GM18951 (cell line): ENCODE measurements at regions not wholly inside any gene's neighbourhood (a gene's known extent, or its start where the extent isn't known, plus 50 kb on each side); places are given as distances from the start of the nearest gene placed in this dataset.
"Not testable (repeated sequence)": the region's sequence is repeated elsewhere in the genome, so short reads cannot be mapped to it uniquely, and the experiment has no call there.

Experiments
- POLR2A ChIP-seq: IDR thresholded peaks from 4 replicates; pipeline ENCODE4 v1.6.1; 2011; ENCODE audit warnings: mild to moderate bottlenecking; ENCODE audit not compliant: insufficient read length, insufficient read depth; ENCODE audit errors: extremely low read depth
- in situ Hi-C: fragments of 300-500 bp; cut with MboI; formaldehyde crosslinking; loops from one replicate; pipeline ENCODE4 v1.12.0; 2022; ENCODE audit warnings: low sequenced_read_pairs, mixed read lengths, inconsistent platforms; ENCODE audit not compliant: unreplicated experiment

GRCh38 chr6:44742201-44742600 lies 354.7 kb downstream of the CDC5L start:
- no peak for TF ChIP-seq POLR2A
- in situ Hi-C loops = no loop called here

GRCh38 chr6:44742828-44743372 lies 355.4 kb downstream of the CDC5L start:
- in situ Hi-C loops = no loop called here

GRCh38 chr6:44760116-44760515 lies 372.6 kb downstream of the CDC5L start:
- in situ Hi-C loops = not testable (repeated sequence)

More at GRCh38 chr6:44742828-44743372, 355.4 kb downstream of the CDC5L start:
- no peak for TF ChIP-seq POLR2A

- in situ Hi-C loops = no loop called here
- TF ChIP-seq POLR2A = no peak
Observed at GRCh38 chr6:44761046-44761445, 373.5 kb downstream of the CDC5L start.

- in situ Hi-C loops = no loop called here
- no peak for TF ChIP-seq POLR2A
Observed at GRCh38 chr6:44762496-44762895, 375.0 kb downstream of the CDC5L start.

GRCh38 chr6:44771647-44772415 lies 384.3 kb downstream of the CDC5L start:
- in situ Hi-C loops = no loop called here
- no peak for TF ChIP-seq POLR2A

- in situ Hi-C loops = no loop called here
Observed at GRCh38 chr6:44772838-44773237, 385.3 kb downstream of the CDC5L start.

GRCh38 chr6:44775121-44775520 lies 387.6 kb downstream of the CDC5L start:
- TF ChIP-seq POLR2A = no peak
- in situ Hi-C loops = no loop called here

More at GRCh38 chr6:44772838-44773237, 385.3 kb downstream of the CDC5L start:
- TF ChIP-seq POLR2A = no peak

GRCh38 chr6:44776344-44776743 lies 388.8 kb downstream of the CDC5L start:
- TF ChIP-seq POLR2A = no peak
- in situ Hi-C loops = no loop called here

- no peak for TF ChIP-seq POLR2A
- in situ Hi-C loops = no loop called here
Observed at GRCh38 chr6:44778513-44778912, 391.0 kb downstream of the CDC5L start.
